ENCODE measurements at regions not wholly inside any gene's neighbourhood (a gene's known extent, or its start where the extent isn't known, plus 50 kb on each side); places are given as distances from the start of the nearest gene placed in this dataset.
"Not testable (repeated sequence)": the region's sequence is repeated elsewhere in the genome, so short reads cannot be mapped to it uniquely, and the experiment has no call there.

DNA sequence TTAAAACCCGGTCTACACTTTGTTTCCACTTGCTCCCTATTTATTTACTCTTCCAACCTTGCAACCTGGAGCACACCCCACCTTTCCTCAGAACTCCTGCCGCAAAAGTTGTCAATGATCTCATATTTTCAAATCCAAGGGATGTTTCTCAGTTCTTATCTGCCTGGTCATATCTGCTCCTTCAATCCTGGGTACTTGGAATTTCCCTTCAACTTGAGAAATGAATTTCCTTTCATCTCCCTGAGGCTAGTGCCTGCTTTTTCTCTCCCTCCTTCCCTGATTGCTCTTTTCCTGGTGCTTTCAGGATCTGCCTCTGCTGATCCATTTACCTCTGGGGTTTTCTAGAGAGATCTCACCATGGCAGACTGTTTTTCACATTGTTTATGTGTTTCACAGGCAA, 154.8 kb upstream of the IRS2 start:
- H3K9me3 ChIP-seq, result no peaks in the 10 kb centered on the region
- no peak overlapping the region for H3K4me3 ChIP-seq
- in situ Hi-C loops (cut with MboI; ENCODE audit: low sequenced_read_pairs), result no loop called here
- no peak for DNase-seq (ENCODE audit: low spot score in 2 of 2)
- H3K27me3 ChIP-seq (ENCODE audit: low read depth), result no peaks in the 10 kb centered on the region
- no peaks in the 10 kb centered on the region for H3K36me3 ChIP-seq (replicated peaks)
- no peaks in the 10 kb centered on the region for H3K4me1 ChIP-seq

DNA sequence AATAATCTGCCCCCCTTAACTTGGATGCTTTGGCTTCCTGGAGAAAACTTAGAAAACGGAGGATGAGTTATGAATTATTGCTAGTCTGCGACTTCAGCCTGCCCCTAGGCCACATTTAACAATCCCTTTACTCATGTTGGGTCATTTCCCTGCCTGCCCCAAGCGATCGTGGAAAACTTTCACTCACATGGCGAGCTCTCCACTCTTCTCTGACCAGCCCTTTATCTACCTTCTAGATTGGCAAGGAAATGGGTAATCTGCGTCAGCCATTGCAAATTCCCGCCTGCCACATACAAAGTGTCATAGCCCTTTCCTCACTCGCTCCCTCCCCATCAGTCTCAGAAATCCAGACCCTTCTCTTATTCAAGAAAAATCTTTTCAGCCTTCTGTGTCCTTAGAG, 154.3 kb upstream of the IRS2 start:
- H3K27me3 ChIP-seq (ENCODE audit: low read depth), result no peaks in the 10 kb centered on the region
- no peaks in the 10 kb centered on the region for H3K9me3 ChIP-seq
- in situ Hi-C loops (cut with MboI; ENCODE audit: low sequenced_read_pairs), result no loop called here

DNA sequence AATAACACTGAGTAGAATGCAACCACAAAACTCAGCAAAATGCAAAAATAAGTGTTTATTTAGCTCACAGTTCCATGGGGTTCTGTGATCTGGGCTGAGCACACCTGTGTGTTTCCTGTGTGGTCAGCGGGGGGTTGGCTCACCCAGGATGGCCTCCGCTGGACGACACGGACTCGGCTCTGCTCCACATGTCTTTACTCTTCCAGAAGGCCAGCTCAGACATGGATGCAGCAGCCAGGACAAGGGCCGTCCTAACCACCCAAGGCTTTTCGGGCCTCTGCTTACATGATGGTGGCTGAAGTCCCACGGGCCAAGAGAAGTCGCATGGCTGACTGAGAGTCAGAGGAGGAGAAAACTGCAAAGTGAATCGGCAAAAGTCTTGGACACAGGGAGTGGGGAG, 153.5 kb upstream of the IRS2 start:
- in situ Hi-C loops (cut with MboI; ENCODE audit: low sequenced_read_pairs), result no loop called here
- H3K27me3 ChIP-seq (ENCODE audit: low read depth), result no peaks in the 10 kb centered on the region
- no peaks in the 10 kb centered on the region for H3K36me3 ChIP-seq (replicated peaks)

More for the DNA sequence above, 154.3 kb upstream of the IRS2 start:
- Histone ChIP-seq H3K4me3 (no peak overlapping the region), H3K36me3 (replicated peaks) (no peaks in the 10 kb centered on the region), H3K4me1 (no peaks in the 10 kb centered on the region)
- DNase-seq (ENCODE audit: low spot score in 2 of 2), result no peak

DNA sequence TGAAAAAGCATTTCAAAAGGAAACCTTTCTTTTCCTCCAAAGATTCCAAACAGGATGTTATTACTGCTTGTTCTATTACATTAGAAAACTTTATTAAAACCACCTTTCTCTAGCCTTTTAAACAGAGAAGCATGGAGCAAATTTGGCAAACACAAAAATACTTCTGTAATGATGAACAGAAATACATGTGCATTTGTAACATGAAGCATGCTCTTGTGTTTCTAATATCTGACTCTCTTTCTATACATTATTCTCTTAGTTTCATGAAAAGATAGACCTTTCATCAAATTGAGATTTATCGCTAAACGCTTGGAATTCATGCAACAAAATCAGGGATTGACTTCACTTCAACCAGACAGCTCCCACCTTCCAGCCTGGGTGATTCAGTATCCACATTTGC, 152.8 kb upstream of the IRS2 start:
- no peak for DNase-seq (ENCODE audit: low spot score in 2 of 2)
- Histone ChIP-seq H3K27me3 (ENCODE audit: low read depth) (no peaks in the 10 kb centered on the region), H3K4me1 (no peaks in the 10 kb centered on the region), H3K4me3 (no peak overlapping the region), H3K36me3 (replicated peaks) (no peaks in the 10 kb centered on the region), H3K9me3 (no peaks in the 10 kb centered on the region)
- in situ Hi-C loops (cut with MboI; ENCODE audit: low sequenced_read_pairs), result no loop called here

More for the DNA sequence above, 153.5 kb upstream of the IRS2 start:
- no peak for DNase-seq (ENCODE audit: low spot score in 2 of 2)
- Histone ChIP-seq H3K4me1 (no peaks in the 10 kb centered on the region), H3K9me3 (no peaks in the 10 kb centered on the region), H3K4me3 (no peak overlapping the region)

DNA sequence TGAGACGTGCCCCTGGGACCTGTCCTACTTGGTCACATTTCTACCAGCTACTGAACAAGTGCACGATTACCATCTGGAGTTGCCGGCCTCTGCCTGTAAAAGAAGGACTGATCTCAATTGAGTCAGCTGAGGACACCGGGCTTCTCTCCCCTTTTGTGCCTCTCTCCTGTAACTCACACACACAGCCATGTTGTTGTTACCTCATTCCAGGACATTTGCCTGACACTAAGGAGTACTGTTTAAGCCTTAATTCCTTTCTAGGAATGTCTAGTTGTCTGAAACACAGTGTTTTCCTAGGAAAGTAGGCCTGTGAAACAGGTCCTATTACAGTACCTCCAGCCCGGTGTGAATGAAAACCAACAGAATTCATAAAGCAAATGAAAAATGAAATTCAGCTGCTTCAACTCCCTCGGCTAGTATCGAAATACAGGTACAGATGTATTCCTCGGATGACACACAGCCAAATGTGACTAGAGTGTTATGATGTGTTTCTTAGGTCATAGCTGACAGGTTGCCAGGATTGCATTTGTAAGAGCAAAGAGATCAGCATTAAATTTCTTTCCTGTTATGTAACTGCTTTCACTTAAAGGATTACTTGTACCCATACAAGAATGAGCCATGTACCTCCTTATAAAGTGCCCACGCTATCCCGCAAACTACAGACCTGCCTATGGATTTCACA, 152.0 kb upstream of the IRS2 start:
- H3K9me3 ChIP-seq, result no peaks in the 10 kb centered on the region
- in situ Hi-C loops (cut with MboI; ENCODE audit: low sequenced_read_pairs), result no loop called here
- DNase-seq (ENCODE audit: low spot score in 2 of 2), result no peak
- no peaks in the 10 kb centered on the region for H3K4me1 ChIP-seq
- H3K36me3 ChIP-seq (replicated peaks), result no peaks in the 10 kb centered on the region
- H3K27me3 ChIP-seq (ENCODE audit: low read depth), result no peaks in the 10 kb centered on the region
- H3K4me3 ChIP-seq, result no peak overlapping the region

DNA sequence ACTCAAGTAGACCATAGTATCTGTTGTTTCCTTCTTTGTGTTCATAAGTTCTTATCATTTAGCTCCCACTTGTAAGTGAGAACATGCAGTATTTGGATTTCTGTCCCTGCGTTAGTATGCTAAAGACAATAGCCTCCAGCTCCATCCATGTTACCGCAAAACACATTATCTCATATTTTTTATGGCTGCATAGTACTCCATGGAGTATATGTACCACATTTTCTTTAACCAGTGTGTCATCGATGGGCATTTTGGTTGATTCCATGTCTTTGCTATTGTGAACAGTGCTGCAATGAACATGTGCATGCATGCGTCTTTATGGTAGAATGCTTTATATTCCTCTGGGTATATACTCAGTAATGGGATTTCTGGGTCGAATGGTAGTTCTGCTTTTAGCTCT, 148.1 kb upstream of the IRS2 start:
- H3K9me3 ChIP-seq; in situ Hi-C loops (cut with MboI; ENCODE audit: low sequenced_read_pairs); H3K4me1 ChIP-seq; H3K27me3 ChIP-seq (ENCODE audit: low read depth); H3K36me3 ChIP-seq (replicated peaks); H3K4me3 ChIP-seq; DNase-seq (ENCODE audit: low spot score in 2 of 2): not testable (repeated sequence)

DNA sequence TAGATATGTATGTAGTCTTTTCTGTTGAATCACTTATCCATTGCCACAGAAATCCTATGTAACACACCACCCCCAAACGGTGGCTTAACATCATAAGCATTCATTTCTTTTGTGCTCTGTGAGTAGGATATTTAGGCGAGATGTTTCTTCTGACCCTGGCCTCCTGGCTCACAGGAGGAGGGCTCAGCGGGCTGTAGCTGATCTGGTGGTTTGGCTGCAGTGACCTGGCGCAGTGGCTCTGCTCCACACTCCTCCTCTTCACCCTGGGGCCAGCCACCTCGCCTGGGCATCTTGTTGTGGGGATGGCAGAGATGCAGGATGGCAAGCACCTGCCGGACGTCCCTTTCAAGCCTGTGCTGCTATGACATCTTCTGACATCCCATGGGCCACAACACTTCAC, 147.1 kb upstream of the IRS2 start:
- Histone ChIP-seq H3K36me3 (replicated peaks) (no peaks in the 10 kb centered on the region), H3K27me3 (ENCODE audit: low read depth) (no peaks in the 10 kb centered on the region), H3K4me3 (no peak overlapping the region), H3K9me3 (no peaks in the 10 kb centered on the region), H3K4me1 (no peaks in the 10 kb centered on the region)
- DNase-seq (ENCODE audit: low spot score in 2 of 2), result no peak
- in situ Hi-C loops (cut with MboI; ENCODE audit: low sequenced_read_pairs), result no loop called here

DNA sequence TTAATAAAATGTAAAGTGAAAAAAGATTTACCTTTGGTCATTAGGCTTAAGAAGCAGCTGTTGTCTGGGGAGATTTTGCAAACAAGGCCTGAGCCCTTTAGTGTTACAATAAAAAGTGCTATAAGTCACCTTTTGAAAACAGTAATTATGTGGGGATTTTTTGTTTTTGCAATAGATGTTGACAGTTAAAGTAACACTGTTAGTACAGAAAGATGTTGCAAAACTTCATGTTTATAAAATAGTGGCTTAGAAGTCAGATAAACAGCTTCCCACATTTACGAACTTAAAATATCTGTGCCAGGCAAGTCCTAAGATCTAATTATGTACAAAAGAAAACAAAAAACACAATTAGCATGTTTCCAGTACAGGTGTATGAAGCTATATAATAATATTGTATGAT, 138.0 kb upstream of the IRS2 start:
- in situ Hi-C loops (cut with MboI; ENCODE audit: low sequenced_read_pairs), result no loop called here
- Histone ChIP-seq H3K9me3 (no peaks in the 10 kb centered on the region), H3K36me3 (replicated peaks) (no peaks in the 10 kb centered on the region), H3K4me3 (no peak overlapping the region), H3K4me1 (no peaks in the 10 kb centered on the region), H3K27me3 (ENCODE audit: low read depth) (no peaks in the 10 kb centered on the region)
- no peak for DNase-seq (ENCODE audit: low spot score in 2 of 2)

DNA sequence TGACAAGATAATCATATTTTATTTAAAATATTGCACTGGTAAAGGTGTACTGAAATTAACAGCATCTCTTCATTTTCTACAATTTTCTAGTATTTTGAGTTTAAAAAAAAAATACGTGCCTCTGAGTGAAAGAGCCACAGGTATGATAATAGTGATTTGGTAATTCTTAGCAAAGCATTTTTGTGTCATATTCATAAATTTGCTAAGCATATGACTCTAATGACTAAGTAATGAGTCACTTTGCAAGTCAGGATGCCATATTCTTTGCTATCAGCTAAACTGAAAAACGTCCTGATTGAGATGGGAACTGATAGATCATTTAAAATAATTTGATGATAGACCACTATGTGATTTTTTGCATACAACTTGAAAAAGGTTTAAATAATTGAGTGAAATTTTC, 136.1 kb upstream of the IRS2 start:
- H3K4me3 ChIP-seq, result no peak overlapping the region
- no peaks in the 10 kb centered on the region for H3K27me3 ChIP-seq (ENCODE audit: low read depth)
- in situ Hi-C loops (cut with MboI; ENCODE audit: low sequenced_read_pairs), result no loop called here
- H3K4me1 ChIP-seq, result no peaks in the 10 kb centered on the region
- H3K36me3 ChIP-seq (replicated peaks), result no peaks in the 10 kb centered on the region
- H3K9me3 ChIP-seq, result no peaks in the 10 kb centered on the region
- no peak for DNase-seq (ENCODE audit: low spot score in 2 of 2)

DNA sequence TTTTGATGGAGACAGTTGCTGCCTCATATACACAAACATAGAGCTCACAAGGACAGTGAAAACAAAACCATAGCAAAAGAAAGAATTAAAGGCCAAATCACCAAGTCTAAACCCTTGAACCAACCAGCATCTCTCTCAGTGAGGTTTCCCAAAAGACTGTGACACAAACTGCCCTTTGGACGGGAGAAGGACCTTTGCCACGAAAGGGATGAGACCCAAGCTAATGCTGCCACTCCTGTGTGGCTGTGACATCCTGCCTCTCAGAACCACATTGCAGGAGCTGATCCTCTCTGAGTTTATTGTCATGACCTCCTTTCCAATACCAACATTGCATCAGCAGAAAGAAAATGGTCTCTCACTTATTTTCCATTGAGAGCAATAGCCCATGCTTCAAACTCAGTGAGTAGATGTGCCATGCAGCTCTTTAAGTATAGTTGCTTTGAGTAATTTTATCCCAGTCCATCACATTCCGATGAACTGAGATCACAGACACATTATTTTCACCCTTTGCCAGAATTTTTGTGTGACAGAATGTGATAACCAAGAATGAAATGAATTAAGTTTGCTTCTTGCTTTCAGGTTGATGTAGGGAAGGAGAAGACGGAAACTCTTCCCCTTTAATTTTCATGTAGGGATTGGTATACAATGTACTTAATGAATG, 133.5 kb upstream of the IRS2 start:
- no peaks in the 10 kb centered on the region for H3K36me3 ChIP-seq (replicated peaks)
- in situ Hi-C loops (cut with MboI; ENCODE audit: low sequenced_read_pairs), result no loop called here
- H3K27me3 ChIP-seq (ENCODE audit: low read depth), result no peaks in the 10 kb centered on the region
- H3K9me3 ChIP-seq, result no peaks in the 10 kb centered on the region
- no peaks in the 10 kb centered on the region for H3K4me1 ChIP-seq
- DNase-seq (ENCODE audit: low spot score in 2 of 2), result no peak
- H3K4me3 ChIP-seq, result no peak overlapping the region

DNA sequence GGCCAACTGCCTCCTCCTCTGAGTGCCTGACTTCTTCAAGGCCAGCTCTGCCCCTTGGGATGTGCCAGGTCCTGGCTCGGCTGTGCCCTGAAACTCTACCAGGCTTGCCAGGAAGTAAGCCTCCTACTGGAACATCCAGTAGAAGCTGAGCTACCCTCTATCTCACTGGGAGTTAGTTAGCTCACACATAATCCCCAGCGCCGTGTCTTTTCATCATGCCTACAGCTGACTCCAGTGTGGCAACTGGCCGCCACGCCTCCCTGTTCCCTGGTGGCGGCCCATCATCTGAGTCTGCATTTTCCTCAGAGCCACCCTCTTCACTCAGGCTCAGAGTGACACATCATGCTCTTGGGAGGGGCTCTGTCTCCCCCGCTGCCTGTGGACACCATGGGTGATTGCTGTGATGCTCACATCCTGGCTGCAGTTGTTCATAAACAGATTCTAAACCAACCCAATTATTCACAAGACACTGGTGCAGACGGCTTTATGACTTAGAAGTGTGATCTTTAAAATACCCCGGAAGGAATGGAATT, 131.9 kb upstream of the IRS2 start:
- H3K27me3 ChIP-seq (ENCODE audit: low read depth), result no peaks in the 10 kb centered on the region
- DNase-seq (ENCODE audit: low spot score in 2 of 2), result no peak
- in situ Hi-C loops (cut with MboI; ENCODE audit: low sequenced_read_pairs), result no loop called here
- H3K4me1 ChIP-seq, result no peaks in the 10 kb centered on the region
- H3K9me3 ChIP-seq, result no peaks in the 10 kb centered on the region
- H3K36me3 ChIP-seq (replicated peaks), result no peaks in the 10 kb centered on the region
- H3K4me3 ChIP-seq, result no peak overlapping the region

DNA sequence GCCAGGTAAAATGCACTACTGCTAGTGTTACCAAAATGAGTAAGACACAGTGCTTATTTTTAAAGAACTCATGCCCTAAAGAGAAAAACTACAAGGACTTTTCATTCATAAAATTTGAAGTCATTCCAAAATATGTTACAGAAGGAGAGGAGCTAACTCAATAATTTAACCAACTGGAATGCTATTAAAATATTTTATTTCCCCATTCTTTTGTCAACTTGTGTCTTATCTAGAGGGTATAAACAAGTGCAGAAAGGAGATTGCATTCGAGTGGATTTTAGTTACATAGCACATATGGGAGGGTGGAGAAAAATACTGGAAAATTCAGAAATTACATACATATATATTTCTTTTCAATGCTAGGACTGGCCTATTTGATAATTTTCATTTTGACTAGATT, 131.0 kb upstream of the IRS2 start:
- no peak for DNase-seq (ENCODE audit: low spot score in 2 of 2)
- H3K4me1 ChIP-seq, result no peaks in the 10 kb centered on the region
- no peak overlapping the region for H3K4me3 ChIP-seq
- in situ Hi-C loops (cut with MboI; ENCODE audit: low sequenced_read_pairs), result no loop called here
- H3K9me3 ChIP-seq, result no peaks in the 10 kb centered on the region
- no peaks in the 10 kb centered on the region for H3K27me3 ChIP-seq (ENCODE audit: low read depth)
- H3K36me3 ChIP-seq (replicated peaks), result no peaks in the 10 kb centered on the region

DNA sequence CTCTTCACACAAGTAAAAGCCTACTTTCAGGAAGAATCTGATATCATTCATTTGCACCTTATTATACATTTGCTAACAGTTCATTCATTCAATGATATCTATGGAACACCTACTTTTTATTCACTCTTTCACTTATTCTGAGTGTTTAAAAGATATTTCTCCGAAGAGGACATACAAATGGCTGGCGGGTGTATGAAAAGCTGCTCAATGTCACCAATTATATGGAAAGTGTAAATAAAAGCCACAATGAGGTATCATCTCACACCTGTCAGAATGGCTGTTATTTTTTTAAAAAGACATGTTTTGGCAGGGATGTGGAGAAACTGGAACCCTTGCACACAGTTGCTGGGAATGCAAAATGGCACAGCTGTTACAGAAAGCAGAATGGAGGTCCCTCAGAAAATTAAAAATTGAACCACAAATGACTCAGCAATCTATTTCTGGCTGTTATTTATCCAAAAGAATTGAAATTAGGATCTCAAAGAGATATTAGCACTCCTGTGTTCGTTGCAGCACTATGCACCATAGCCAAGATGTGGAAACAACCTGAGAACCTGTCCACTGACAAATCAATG, 127.6 kb upstream of the IRS2 start:
- H3K27me3 ChIP-seq (ENCODE audit: low read depth), result no peaks in the 10 kb centered on the region
- in situ Hi-C loops (cut with MboI; ENCODE audit: low sequenced_read_pairs), result no loop called here
- DNase-seq (ENCODE audit: low spot score in 2 of 2), result no peak
- no peaks in the 10 kb centered on the region for H3K36me3 ChIP-seq (replicated peaks)
- H3K4me1 ChIP-seq, result no peaks in the 10 kb centered on the region
- no peak overlapping the region for H3K4me3 ChIP-seq
- no peaks in the 10 kb centered on the region for H3K9me3 ChIP-seq

DNA sequence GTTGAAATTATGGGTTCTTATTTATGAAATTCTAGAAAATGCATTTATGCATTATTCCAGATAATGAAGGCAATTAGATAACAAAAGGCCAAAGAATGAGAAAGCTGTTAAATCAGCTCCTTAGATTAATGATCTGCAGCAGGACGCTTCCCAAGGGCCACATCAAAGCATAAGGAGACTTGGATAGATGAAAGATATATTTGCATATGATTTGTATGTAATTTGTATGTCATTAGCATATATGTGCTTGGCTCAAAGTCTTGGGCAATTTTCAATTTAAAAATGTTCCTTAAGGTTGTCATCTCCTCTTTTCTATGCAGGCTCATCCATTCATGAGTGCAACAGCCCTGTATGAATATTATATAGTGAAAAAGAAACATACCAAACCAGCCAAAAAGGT, 126.8 kb upstream of the IRS2 start:
- H3K27me3 ChIP-seq (ENCODE audit: low read depth), result no peaks in the 10 kb centered on the region
- in situ Hi-C loops (cut with MboI; ENCODE audit: low sequenced_read_pairs), result no loop called here
- H3K36me3 ChIP-seq (replicated peaks), result no peaks in the 10 kb centered on the region
- H3K9me3 ChIP-seq, result no peaks in the 10 kb centered on the region
- H3K4me1 ChIP-seq, result no peaks in the 10 kb centered on the region
- H3K4me3 ChIP-seq, result no peak overlapping the region
- DNase-seq (ENCODE audit: low spot score in 2 of 2), result no peak

Data from HAP-1 (cell line).